Spleen (tissue), 11 donors: ENCODE measurements at regions not wholly inside any gene's neighbourhood (a gene's known extent, or its start where the extent isn't known, plus 50 kb on each side); places are given as distances from the start of the nearest gene placed in this dataset.
A peak's percentile ranks its signal among the peaks of the same experiment; 100 is the strongest.

ENCODE experiments used
- DNase-seq: peaks from one replicate; pipeline ENCODE4 v3.0.0-alpha.2; 2020
- H3K27ac ChIP-seq, 8 donors: fragments of 200-600 bp; sonication (generic) in 7 of 8; 1 replicate in 4 of 8; 2 replicates in 4 of 8; pipeline versions ENCODE4 v1.5.0 to v1.8.0; 2016 to 2021; ENCODE audit warnings: inconsistent platforms in 4 of 8, mild to moderate bottlenecking in 4 of 8, moderate library complexity in 1 of 8
- H3K27me3 ChIP-seq, 7 donors: fragments of 200-600 bp; sonication (generic) in 6 of 7; replicated peaks in 1 of 7; 1 replicate in 4 of 7; 2 replicates in 3 of 7; pipeline versions ENCODE4 v1.5.0 to v1.8.0; 2016 to 2021; ENCODE audit warnings: inconsistent platforms in 3 of 7, mild to moderate bottlenecking in 1 of 7
- H3K36me3 ChIP-seq, 6 donors: fragments of 200-600 bp; sonication (generic) in 5 of 6; 1 replicate in 4 of 6; 2 replicates in 2 of 6; pipeline versions ENCODE4 v1.5.0 to v1.8.0; 2016 to 2021; ENCODE audit warnings: inconsistent platforms in 2 of 6
- H3K4me1 ChIP-seq, 6 donors: fragments of 200-600 bp; sonication (generic) in 5 of 6; 1 replicate in 3 of 6; 2 replicates in 3 of 6; pipeline versions ENCODE4 v1.5.0 to v1.8.0; 2016 to 2021; ENCODE audit warnings: inconsistent platforms in 3 of 6
- H3K4me3 ChIP-seq, 8 donors: fragments of 200-600 bp; sonication (generic) in 7 of 8; 1 replicate in 4 of 8; 2 replicates in 4 of 8; pipeline versions ENCODE4 v1.5.0 to v1.8.0; 2016 to 2021; ENCODE audit warnings: inconsistent platforms in 4 of 8, mild to moderate bottlenecking in 4 of 8, moderate library complexity in 2 of 8
- H3K9me3 ChIP-seq, 8 donors: fragments of 200-600 bp; sonication (generic) in 7 of 8; 1 replicate in 4 of 8; 2 replicates in 4 of 8; pipeline versions ENCODE4 v1.5.0 to v1.8.0; 2016 to 2021; ENCODE audit warnings: inconsistent platforms in 4 of 8
- POLR2A ChIP-seq, 3 donors: fragments of 450-650 bp; IDR thresholded peaks; one replicate each; pipeline ENCODE4 v1.5.1; 2017; ENCODE audit warnings: antibody characterized with exemption in 3 of 3, mild to moderate bottlenecking in 1 of 3
- POLR2AphosphoS5 ChIP-seq, 3 donors: sonication (generic); formaldehyde crosslinking; IDR thresholded peaks; one replicate each; pipeline ENCODE4 v1.5.1; 2017; ENCODE audit warnings: antibody characterized with exemption in 3 of 3
- WGBS, 5 donors: extraction: QIAGEN DNeasy Blood & Tissue Kit in 3 of 5; methylation state at CpG; one replicate each; pipeline versions ENCODE4 v1.1.5 to v1.1.7; 2013 to 2018; 5-methylcytosine and 5-hydroxymethylcytosine counted together
- intact Hi-C: fragments of 100-400 bp; cut with DNase I; formaldehyde crosslinking; loops from one replicate; pipeline ENCODE4 v1.15.0; 2023; ENCODE audit warnings: low total_unique reads
- TF ChIP-seq, protein P1 (sequence below), 11 experiments: fragments of 200-600 bp in 7 of 11; fragments of 450-650 bp in 4 of 11; sonication (generic) in 4 of 11; IDR thresholded peaks in 8 of 11; conservative IDR thresholded peaks in 3 of 11; 1 replicate in 7 of 11; 2 replicates in 4 of 11; pipeline versions ENCODE4 v1.4.0 to v1.8.0; 2016 to 2021; ENCODE audit warnings: antibody characterized with exemption in 11 of 11, inconsistent platforms in 4 of 11, mild to moderate bottlenecking in 1 of 11
- donor health status: healthy with polysubstance abuse.
- donor health status: DM: no; HTN: no; CAD: no; lungs with moderate emphysema.
- donor health status: DM: no; HTN: no; CAD: no.
- donor health status: Bipolar disorder and iron deficiency.
- donor health status: healthy.
- donor health status: DM: no; HTN: no; CAD: no.
- donor health status: DM: yes; HTN: yes; CAD: no.

DNA sequence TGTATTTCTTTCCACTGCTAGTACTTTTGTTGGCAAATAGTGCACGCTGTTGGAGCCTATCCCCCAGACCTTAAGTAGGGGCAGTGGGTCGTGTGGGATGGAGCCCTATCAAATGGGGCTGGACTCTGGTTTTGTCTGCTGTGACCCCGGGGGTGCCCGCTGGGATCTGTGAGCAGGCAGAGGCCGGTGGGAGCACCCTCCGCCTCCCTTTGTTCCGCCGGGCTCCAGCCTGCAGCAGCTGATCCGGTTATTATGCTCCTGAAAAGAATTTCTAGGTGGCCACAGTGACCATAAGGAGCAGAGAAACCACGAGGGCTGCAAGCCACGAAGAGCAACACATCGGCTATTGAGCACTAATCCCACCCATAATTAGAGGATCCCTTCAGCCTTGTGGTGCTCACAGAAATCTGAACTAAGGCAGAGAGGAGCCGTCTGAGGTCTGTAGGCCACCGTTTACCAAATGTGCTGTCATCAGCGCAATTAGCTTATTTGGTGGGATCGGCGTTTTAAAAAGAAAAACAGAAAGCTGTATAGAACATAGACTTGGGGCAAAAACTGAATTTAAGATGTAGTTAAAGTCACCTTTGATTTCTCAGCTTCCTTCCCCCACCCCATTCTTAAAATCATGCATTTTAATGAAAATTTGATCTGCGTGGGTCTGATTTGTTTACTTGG lies 598.3 kb upstream of the JAG1 start:
- no peaks in the 10 kb centered on the region for H3K27me3 ChIP-seq
- TF ChIP-seq POLR2AphosphoS5 (IDR thresholded peaks at IDR 0.05) = no peak
- TF ChIP-seq POLR2A (IDR thresholded peaks at IDR 0.05) = no peak
- TF ChIP-seq, protein P1, sequence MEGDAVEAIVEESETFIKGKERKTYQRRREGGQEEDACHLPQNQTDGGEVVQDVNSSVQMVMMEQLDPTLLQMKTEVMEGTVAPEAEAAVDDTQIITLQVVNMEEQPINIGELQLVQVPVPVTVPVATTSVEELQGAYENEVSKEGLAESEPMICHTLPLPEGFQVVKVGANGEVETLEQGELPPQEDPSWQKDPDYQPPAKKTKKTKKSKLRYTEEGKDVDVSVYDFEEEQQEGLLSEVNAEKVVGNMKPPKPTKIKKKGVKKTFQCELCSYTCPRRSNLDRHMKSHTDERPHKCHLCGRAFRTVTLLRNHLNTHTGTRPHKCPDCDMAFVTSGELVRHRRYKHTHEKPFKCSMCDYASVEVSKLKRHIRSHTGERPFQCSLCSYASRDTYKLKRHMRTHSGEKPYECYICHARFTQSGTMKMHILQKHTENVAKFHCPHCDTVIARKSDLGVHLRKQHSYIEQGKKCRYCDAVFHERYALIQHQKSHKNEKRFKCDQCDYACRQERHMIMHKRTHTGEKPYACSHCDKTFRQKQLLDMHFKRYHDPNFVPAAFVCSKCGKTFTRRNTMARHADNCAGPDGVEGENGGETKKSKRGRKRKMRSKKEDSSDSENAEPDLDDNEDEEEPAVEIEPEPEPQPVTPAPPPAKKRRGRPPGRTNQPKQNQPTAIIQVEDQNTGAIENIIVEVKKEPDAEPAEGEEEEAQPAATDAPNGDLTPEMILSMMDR (IDR thresholded peaks at IDR 0.05 in 8 of 11, conservative IDR thresholded peaks at IDR 0.05 in 3 of 11) = no peak
- no peaks in the 10 kb centered on the region for H3K36me3 ChIP-seq
- DNase-seq = peak; percentile 65
- no peaks in the 10 kb centered on the region for H3K9me3 ChIP-seq
- intact Hi-C loops = loop anchor here (10.0 kb wide), 2 partner anchors 273 to 597 kb away; partner anchors contain the start of gene JAG1
- peak overlapping the region in 2 of 8 donors; percentile 10 to 17 for H3K27ac ChIP-seq
- H3K4me1 ChIP-seq = peaks cover 0 to 18% (median 4%) of the 10 kb centered on the region in 6 donors
- H3K4me3 ChIP-seq = no peak overlapping the region
- WGBS, 5 donors = 76 to 87% (median 81%) methylated on average over 18 of the region's 18 CpGs

DNA sequence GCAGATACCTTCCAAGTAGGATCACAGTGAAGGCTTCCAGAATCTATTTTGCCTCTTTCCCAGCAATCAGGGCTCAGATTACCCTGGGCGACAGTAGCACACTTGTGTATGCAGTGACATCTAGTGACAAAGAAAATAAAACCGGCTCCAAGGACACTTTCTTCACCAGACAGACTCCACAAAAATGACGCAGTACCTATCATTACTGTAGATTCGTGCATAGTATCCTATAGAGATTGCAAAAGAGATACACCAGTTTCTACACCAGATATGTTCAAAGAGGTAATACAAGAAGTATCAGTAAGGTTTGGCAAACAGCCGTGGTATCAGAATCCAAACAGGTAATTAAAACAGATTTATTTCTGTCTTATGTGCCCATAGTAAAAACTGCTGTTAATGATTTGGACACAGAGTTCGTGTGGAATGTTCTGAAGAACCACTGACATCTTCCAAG lies 600.4 kb upstream of the JAG1 start:
- DNase-seq = no peak
- intact Hi-C loops = loop anchor here (10.0 kb wide), 2 partner anchors 271 to 599 kb away; partner anchors contain the start of gene JAG1

DNA sequence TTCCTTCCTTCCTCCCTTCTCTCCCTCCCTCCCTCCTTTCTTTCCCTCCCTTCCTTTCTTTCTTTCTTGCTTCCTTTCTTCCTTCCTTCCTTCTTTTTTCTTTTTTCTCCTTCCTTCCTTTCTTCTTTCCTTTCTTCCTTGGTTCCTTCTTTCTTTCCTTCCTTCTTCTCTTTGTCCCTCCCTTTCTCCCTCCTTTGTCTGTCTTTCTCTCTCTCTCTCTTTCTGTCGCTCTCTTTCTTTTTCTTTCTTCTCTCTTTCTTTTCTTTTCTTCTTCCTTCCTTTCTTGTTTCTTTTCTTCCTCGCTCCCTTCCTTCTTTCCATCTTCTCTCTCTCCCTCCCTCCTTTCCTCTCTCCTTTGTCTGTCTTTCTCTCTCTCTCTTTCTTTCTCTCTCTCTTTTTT lies 601.9 kb upstream of the JAG1 start:
- no peak overlapping the region for H3K27ac ChIP-seq
- H3K9me3 ChIP-seq = peaks cover 0 to 5% (median 0%) of the 10 kb centered on the region in 8 donors
- no peaks in the 10 kb centered on the region for H3K27me3 ChIP-seq
- H3K36me3 ChIP-seq = no peaks in the 10 kb centered on the region
- no peak for DNase-seq
- intact Hi-C loops = loop anchor here (5.0 to 10.0 kb wide), 3 partner anchors 269 to 723 kb away; partner anchors contain the start of gene JAG1
- TF ChIP-seq, protein P1 (IDR thresholded peaks at IDR 0.05 in 8 of 11, conservative IDR thresholded peaks at IDR 0.05 in 3 of 11) = no peak
- TF ChIP-seq POLR2A (IDR thresholded peaks at IDR 0.05) (no peak), POLR2AphosphoS5 (IDR thresholded peaks at IDR 0.05) (no peak)
- H3K4me3 ChIP-seq = no peak overlapping the region
- 88 to 95% (median 91%) methylated on average over 2 of the region's 2 CpGs for WGBS, 5 donors
- peaks cover 0 to 12% (median 4%) of the 10 kb centered on the region in 6 donors for H3K4me1 ChIP-seq

More for the DNA sequence above, 600.4 kb upstream of the JAG1 start:
- Histone ChIP-seq H3K4me3 (no peak overlapping the region), H3K4me1 (peaks cover 0 to 12% (median 4%) of the 10 kb centered on the region in 6 donors), H3K27me3 (no peaks in the 10 kb centered on the region), H3K9me3 (peaks cover 0 to 3% (median 0%) of the 10 kb centered on the region in 8 donors), H3K27ac (no peak overlapping the region), H3K36me3 (no peaks in the 10 kb centered on the region)
- no peak for TF ChIP-seq POLR2A (IDR thresholded peaks at IDR 0.05)
- no peak for TF ChIP-seq POLR2AphosphoS5 (IDR thresholded peaks at IDR 0.05)
- TF ChIP-seq, protein P1 (IDR thresholded peaks at IDR 0.05 in 8 of 11, conservative IDR thresholded peaks at IDR 0.05 in 3 of 11) = peak in 8 of 11 experiments; percentile 18 to 64 (median 46)
- WGBS, 5 donors = 11 to 19% (median 15%) methylated on average over 6 of the region's 6 CpGs

DNA sequence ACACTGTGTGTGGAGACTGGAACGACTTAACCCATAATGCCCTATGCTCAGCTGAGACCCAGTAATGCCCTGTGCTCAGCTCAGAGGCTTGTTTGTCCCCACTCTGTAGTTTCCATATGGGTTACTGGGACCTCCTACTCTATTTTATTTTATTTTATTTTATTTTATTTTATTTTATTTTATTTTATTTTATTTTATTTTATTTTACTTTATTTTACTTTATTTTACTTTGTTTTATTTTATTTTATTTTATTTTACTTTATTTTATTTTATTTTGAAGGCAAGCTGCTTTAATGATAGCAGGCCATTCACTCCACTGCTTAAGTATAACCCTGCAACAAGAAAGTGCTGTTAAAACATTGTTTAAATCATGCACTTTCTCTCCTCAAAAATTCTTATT lies 603.4 kb upstream of the JAG1 start:
- WGBS, 5 donors = 76 to 90% (median 81%) methylated on average over 1 of the region's 1 CpG
- intact Hi-C loops = loop anchor here (5.0 to 10.0 kb wide), 3 partner anchors 268 to 725 kb away; partner anchors contain the start of gene JAG1

More for the DNA sequence above, 603.4 kb upstream of the JAG1 start:
- no peak overlapping the region for H3K4me3 ChIP-seq
- DNase-seq = no peak
- TF ChIP-seq, protein P1 (IDR thresholded peaks at IDR 0.05 in 8 of 11, conservative IDR thresholded peaks at IDR 0.05 in 3 of 11) = no peak
- TF ChIP-seq POLR2A (IDR thresholded peaks at IDR 0.05) (no peak), POLR2AphosphoS5 (IDR thresholded peaks at IDR 0.05) (no peak)
- H3K27ac ChIP-seq = no peak overlapping the region
- no peaks in the 10 kb centered on the region for H3K36me3 ChIP-seq
- peaks cover 0 to 5% (median 0%) of the 10 kb centered on the region in 8 donors for H3K9me3 ChIP-seq
- H3K27me3 ChIP-seq = no peaks in the 10 kb centered on the region
- H3K4me1 ChIP-seq = peaks cover 0 to 12% (median 4%) of the 10 kb centered on the region in 6 donors
